Astrocyte (in vitro differentiated cells and primary cell): ENCODE measurements at regions not wholly inside any gene's neighbourhood (a gene's known extent, or its start where the extent isn't known, plus 50 kb on each side); places are given as distances from the start of the nearest gene placed in this dataset.

Source experiments
- DNase-seq: peaks from one replicate; pipeline ENCODE4 v3.0.0-alpha.2; 2010; ENCODE audit warnings: low read depth
- FAIRE-seq: peaks from 2 replicates; lab custom pipeline; 2011; peaks lifted over from hg19 to GRCh38; lab: Jason Lieb, UNC
- H2AFZ ChIP-seq: 2 replicates; pipeline ENCODE4 v1.6.0; 2012; ENCODE audit warnings: low read depth, low read length, inconsistent platforms
- H3K27ac ChIP-seq: 2 replicates; pipeline ENCODE4 v1.5.1; 2011; ENCODE audit warnings: low read depth, low read length, inconsistent platforms
- H3K27me3 ChIP-seq: 2 replicates; pipeline ENCODE4 v1.6.0; 2011; ENCODE audit warnings: low read length, inconsistent platforms; ENCODE audit not compliant: insufficient read depth
- H3K36me3 ChIP-seq: 2 replicates; pipeline ENCODE4 v1.5.1; 2011; ENCODE audit warnings: low read length, inconsistent platforms; ENCODE audit not compliant: insufficient read depth
- H3K4me1 ChIP-seq: 2 replicates; pipeline ENCODE4 v1.5.1; 2011; ENCODE audit warnings: low read length, inconsistent platforms; ENCODE audit not compliant: insufficient read depth
- H3K4me2 ChIP-seq: 2 replicates; pipeline ENCODE4 v1.6.0; 2012; ENCODE audit warnings: low read length, inconsistent platforms
- H3K4me3 ChIP-seq: 2 replicates; pipeline ENCODE4 v1.5.1; 2011; ENCODE audit warnings: low read depth, mild to moderate bottlenecking, low read length, inconsistent platforms; ENCODE audit not compliant: insufficient read depth
- H3K79me2 ChIP-seq: 2 replicates; pipeline ENCODE4 v1.6.0; 2012; ENCODE audit warnings: mild to moderate bottlenecking, low read length, inconsistent platforms; ENCODE audit not compliant: insufficient read depth
- H3K9ac ChIP-seq: 2 replicates; pipeline ENCODE4 v1.6.0; 2012; ENCODE audit warnings: mild to moderate bottlenecking, low read length, inconsistent platforms
- H3K9me3 ChIP-seq: 2 replicates; pipeline ENCODE4 v1.5.1; 2012; ENCODE audit warnings: low read depth, mild to moderate bottlenecking, low read length, inconsistent platforms; ENCODE audit not compliant: insufficient read depth
- H4K20me1 ChIP-seq: 2 replicates; pipeline ENCODE4 v1.6.0; 2012; ENCODE audit warnings: low read length, inconsistent platforms; ENCODE audit not compliant: insufficient read depth
- H3K27ac Mint-ChIP-seq: one replicate; pipeline ENCODE4 v1.8.0; 2021; ENCODE audit warnings: mild to moderate bottlenecking, mixed read lengths; ENCODE audit not compliant: unreplicated experiment
- H3K27me3 Mint-ChIP-seq: one replicate; pipeline ENCODE4 v1.8.0; 2021; ENCODE audit warnings: low read depth, mixed read lengths; ENCODE audit not compliant: unreplicated experiment
- H3K36me3 Mint-ChIP-seq: one replicate; pipeline ENCODE4 v1.8.0; 2021; ENCODE audit warnings: low read depth, mixed read lengths; ENCODE audit not compliant: unreplicated experiment
- H3K4me1 Mint-ChIP-seq: one replicate; pipeline ENCODE4 v1.8.0; 2021; ENCODE audit warnings: low read depth, mixed read lengths; ENCODE audit not compliant: unreplicated experiment
- H3K4me3 Mint-ChIP-seq: one replicate; pipeline ENCODE4 v1.8.0; 2021; ENCODE audit warnings: mild to moderate bottlenecking, moderate library complexity, mixed read lengths; ENCODE audit not compliant: unreplicated experiment
- H3K9me3 Mint-ChIP-seq: one replicate; pipeline ENCODE4 v1.8.0; 2021; ENCODE audit warnings: mild to moderate bottlenecking, mixed read lengths; ENCODE audit not compliant: unreplicated experiment
- CTCF ChIP-seq: IDR thresholded peaks from 2 replicates; pipeline ENCODE4 v1.5.1; 2011; ENCODE audit warnings: low read depth, mild to moderate bottlenecking, inconsistent platforms, low read length, moderate library complexity; ENCODE audit not compliant: insufficient read depth
- EZH2 ChIP-seq: IDR thresholded peaks from 2 replicates; pipeline ENCODE4 v1.6.1; 2012; ENCODE audit warnings: mild to moderate bottlenecking, low read length, inconsistent platforms; ENCODE audit not compliant: insufficient read depth

- H3K27me3 Mint-ChIP-seq: peaks cover 25% of the 10 kb centered on the region
- FAIRE-seq (no peak), DNase-seq (no peak)
- Histone ChIP-seq H3K9me3 (peaks cover 5% of the 10 kb centered on the region), H3K79me2 (no peaks in the 10 kb centered on the region), H3K9ac (no peak overlapping the region), H3K27me3 (no peaks in the 10 kb centered on the region), H3K4me1 (no peaks in the 10 kb centered on the region), H3K4me2 (no peak overlapping the region), H4K20me1 (no peaks in the 10 kb centered on the region), H2AFZ (no peak overlapping the region), H3K36me3 (no peaks in the 10 kb centered on the region), H3K27ac (no peak overlapping the region), H3K4me3 (no peak overlapping the region)
- no peak overlapping the region for H3K4me3 Mint-ChIP-seq
- no peak for TF ChIP-seq EZH2
- no peak for TF ChIP-seq CTCF
- peaks cover 3% of the 10 kb centered on the region for H3K9me3 Mint-ChIP-seq
- no peak overlapping the region for H3K27ac Mint-ChIP-seq
- no peaks in the 10 kb centered on the region for H3K36me3 Mint-ChIP-seq
- peaks cover 8% of the 10 kb centered on the region for H3K4me1 Mint-ChIP-seq
Observed at GRCh38 chr22:49276567-49276966, 551.1 kb downstream of the BRD1 start.

GRCh38 chr22:49274754-49275380, 552.8 kb downstream of the BRD1 start:
- no peaks in the 10 kb centered on the region for H4K20me1 ChIP-seq
- H2AFZ ChIP-seq: no peak overlapping the region
- FAIRE-seq (no peak), DNase-seq (no peak)
- H3K4me2 ChIP-seq: no peak overlapping the region
- Mint-ChIP-seq H3K9me3 (peaks cover 3% of the 10 kb centered on the region), H3K4me1 (no peaks in the 10 kb centered on the region), H3K27ac (no peak overlapping the region), H3K27me3 (peaks cover 35% of the 10 kb centered on the region), H3K4me3 (no peak overlapping the region), H3K36me3 (no peaks in the 10 kb centered on the region)
- H3K9ac ChIP-seq: no peak overlapping the region
- no peaks in the 10 kb centered on the region for H3K27me3 ChIP-seq
- no peak for TF ChIP-seq CTCF
- no peak for TF ChIP-seq EZH2
- no peaks in the 10 kb centered on the region for H3K4me1 ChIP-seq
- H3K36me3 ChIP-seq: no peaks in the 10 kb centered on the region
- no peaks in the 10 kb centered on the region for H3K79me2 ChIP-seq
- H3K9me3 ChIP-seq: peaks cover 5% of the 10 kb centered on the region
- no peak overlapping the region for H3K27ac ChIP-seq
- no peak overlapping the region for H3K4me3 ChIP-seq

- Histone ChIP-seq H3K9me3 (peaks cover 5% of the 10 kb centered on the region), H3K4me1 (no peaks in the 10 kb centered on the region), H4K20me1 (no peaks in the 10 kb centered on the region), H3K9ac (no peak overlapping the region), H3K79me2 (no peaks in the 10 kb centered on the region), H3K27ac (no peak overlapping the region), H3K4me3 (no peak overlapping the region), H3K4me2 (no peak overlapping the region), H3K36me3 (no peaks in the 10 kb centered on the region), H3K27me3 (no peaks in the 10 kb centered on the region), H2AFZ (no peak overlapping the region)
- H3K36me3 Mint-ChIP-seq: no peaks in the 10 kb centered on the region
- H3K4me1 Mint-ChIP-seq: no peaks in the 10 kb centered on the region
- no peak overlapping the region for H3K27ac Mint-ChIP-seq
- FAIRE-seq (no peak), DNase-seq (no peak)
- no peak for TF ChIP-seq CTCF
- peaks cover 54% of the 10 kb centered on the region for H3K27me3 Mint-ChIP-seq
- no peak overlapping the region for H3K4me3 Mint-ChIP-seq
- peaks cover 3% of the 10 kb centered on the region for H3K9me3 Mint-ChIP-seq
Observed at GRCh38 chr22:49272546-49273125, 555.0 kb downstream of the BRD1 start.
